ENCODE measurements at regions not wholly inside any gene's neighbourhood (a gene's known extent, or its start where the extent isn't known, plus 50 kb on each side); places are given as distances from the start of the nearest gene placed in this dataset.

- TF ChIP-seq CTCF (IDR thresholded peaks at IDR 0.05) (no peak), POLR2A (IDR thresholded peaks at IDR 0.05) (no peak)
Measured at GRCh38 chr9:22739712-22740111, 293.1 kb downstream of the DMRTA1 start.

All from lower leg skin (tissue), 3 donors.